Medulla oblongata (tissue), 1 donor: ENCODE measurements at regions not wholly inside any gene's neighbourhood (a gene's known extent, or its start where the extent isn't known, plus 50 kb on each side); places are given as distances from the start of the nearest gene placed in this dataset.

ENCODE experiments used
- DNase-seq: peaks from one replicate; pipeline ENCODE4 v3.0.0-alpha.2; 2015; ENCODE audit errors: extremely low spot score

GRCh38 chr2:13006829-13007717 lies 290.3 kb downstream of the TRIB2 start:
- peak; percentile 91 for DNase-seq

GRCh38 chr2:13009027-13009642 lies 292.4 kb downstream of the TRIB2 start:
- DNase-seq = no peak

- no peak for DNase-seq
Measured at GRCh38 chr2:13010283-13010682, 293.5 kb downstream of the TRIB2 start.

- no peak for DNase-seq
Measured at GRCh38 chr2:13014783-13015182, 298.0 kb downstream of the TRIB2 start.

GRCh38 chr2:13015532-13016320 lies 299.0 kb downstream of the TRIB2 start:
- no peak for DNase-seq

- no peak for DNase-seq
Measured at GRCh38 chr2:13018490-13018889, 301.8 kb downstream of the TRIB2 start.

GRCh38 chr2:13019781-13020180 lies 303.0 kb downstream of the TRIB2 start:
- no peak for DNase-seq

DNA sequence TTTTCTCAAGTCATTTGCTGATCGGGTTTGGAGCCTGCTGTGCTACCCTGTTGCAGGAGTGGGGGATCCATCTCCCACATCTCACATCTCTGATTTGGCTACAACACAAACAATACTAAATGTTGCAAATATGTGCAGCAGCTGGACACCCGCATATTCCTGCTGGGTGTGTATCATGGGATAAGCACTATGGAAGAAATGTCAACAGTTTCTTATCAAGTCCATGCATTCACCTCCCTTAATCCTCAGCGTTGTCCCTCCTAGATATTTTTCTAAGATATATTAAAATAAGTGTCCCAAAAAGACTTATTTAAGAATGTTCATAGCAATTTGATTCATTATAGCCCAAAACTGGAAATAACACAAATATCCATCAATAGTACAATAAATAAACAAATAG lies 303.7 kb downstream of the TRIB2 start:
- no peak for DNase-seq

- DNase-seq = no peak
Measured at GRCh38 chr2:13021470-13021957, 304.8 kb downstream of the TRIB2 start.

DNA sequence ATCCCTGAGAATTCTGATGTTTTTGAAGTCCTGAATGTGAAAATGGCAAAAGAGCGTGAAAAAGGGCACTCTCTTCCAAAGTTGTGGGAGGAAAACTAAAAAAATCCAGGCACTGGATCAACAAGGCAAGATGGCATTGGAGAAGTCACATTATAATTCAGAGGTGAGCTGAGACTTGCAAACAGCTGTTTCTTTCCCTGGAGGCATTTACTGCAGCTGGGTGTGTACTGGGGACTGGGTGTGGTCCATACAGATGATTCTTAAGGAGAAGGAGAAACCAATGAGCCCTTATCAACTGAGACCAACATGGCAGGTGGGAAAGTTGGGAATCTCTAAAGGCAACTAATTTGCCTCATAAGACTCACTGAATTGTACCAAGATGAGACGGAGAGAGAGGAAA lies 313.9 kb downstream of the TRIB2 start:
- no peak for DNase-seq

DNA sequence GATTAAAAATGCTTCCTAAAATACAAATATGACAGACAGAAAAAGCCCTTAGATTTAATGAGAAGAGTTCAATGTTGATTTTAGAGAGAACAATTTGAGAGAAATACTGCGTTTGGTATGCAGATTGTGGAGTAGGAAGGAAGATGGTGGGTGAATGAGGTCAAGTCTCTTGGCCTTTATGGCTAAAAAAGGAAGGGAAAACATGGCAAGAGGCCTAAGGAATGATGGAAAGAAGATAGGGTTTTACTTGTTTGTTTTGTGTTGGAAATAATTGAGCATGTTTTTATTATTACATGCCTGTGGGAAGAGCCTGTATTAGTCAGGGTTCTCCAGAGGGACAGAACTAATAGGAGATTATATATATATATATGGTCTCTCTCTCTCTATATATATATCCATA lies 318.1 kb downstream of the TRIB2 start:
- DNase-seq = no peak

GRCh38 chr2:13035866-13036265 lies 319.1 kb downstream of the TRIB2 start:
- no peak for DNase-seq

- no peak for DNase-seq
Measured at GRCh38 chr2:13040043-13040442, 323.3 kb downstream of the TRIB2 start.

GRCh38 chr2:13046557-13047165 lies 329.9 kb downstream of the TRIB2 start:
- no peak for DNase-seq

DNA sequence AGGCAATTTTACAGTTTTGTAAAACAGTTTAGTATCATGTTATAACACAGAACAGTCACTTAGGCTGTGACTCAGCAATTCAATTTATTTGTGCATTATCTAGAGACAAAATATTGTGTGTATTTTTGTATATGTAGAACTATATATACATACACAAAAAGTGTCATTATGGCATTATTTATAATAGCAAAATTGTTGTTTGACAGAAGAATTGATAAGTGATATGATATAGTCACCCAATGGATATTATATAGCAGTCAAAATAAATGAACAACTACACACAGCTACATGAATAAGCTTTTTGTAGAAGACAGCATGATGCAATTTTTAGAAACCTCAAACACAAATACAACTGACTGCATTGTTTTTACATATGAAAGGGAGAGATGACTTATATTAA lies 334.0 kb downstream of the TRIB2 start:
- DNase-seq = no peak

DNA sequence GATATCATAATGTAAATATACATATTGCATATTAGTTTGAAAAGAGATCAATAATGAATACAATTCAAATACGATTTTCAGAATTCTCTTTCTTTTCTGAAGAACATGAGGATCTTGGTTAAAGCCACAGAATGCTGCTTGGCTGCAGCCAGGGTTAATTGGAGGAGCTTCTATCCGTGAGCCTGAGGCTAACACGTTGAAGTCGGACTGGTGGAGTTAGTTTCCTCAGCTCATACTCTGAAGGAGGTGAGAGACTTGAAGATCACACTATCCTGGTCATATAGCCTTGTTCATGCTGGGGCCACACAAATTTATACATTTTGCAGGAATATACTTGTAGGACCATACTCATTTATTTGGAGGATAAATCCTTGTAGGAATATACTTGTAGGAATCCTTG lies 335.8 kb downstream of the TRIB2 start:
- DNase-seq = no peak

DNA sequence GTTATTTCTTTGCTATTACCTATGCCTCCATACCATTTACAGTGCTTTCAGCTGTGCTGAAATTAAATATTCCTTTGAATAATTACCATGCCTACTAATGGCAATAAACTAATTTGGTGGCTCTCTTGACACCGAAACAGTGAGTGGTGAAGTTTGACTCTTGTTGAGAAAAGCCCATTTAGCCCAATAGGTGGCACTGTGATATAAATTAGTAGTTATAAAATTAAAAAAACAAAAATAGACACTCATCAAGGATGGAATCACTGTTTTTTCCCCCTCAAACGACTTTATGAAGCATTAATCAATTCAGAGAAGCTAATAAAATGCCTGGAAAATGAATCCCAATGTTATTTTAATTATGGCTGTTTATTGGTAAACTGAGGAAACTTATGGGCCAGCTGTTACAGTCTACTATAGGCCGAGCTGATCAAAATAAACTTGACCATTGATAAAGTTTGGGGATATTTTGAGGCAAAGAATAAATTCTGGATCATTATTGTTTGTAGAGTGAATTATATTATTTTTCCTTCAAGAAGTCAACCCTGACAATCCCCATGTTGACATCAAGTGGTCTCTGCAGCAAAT lies 339.6 kb downstream of the TRIB2 start:
- peak; percentile 9 for DNase-seq

GRCh38 chr2:13057671-13058070 lies 340.9 kb downstream of the TRIB2 start:
- no peak for DNase-seq

DNA sequence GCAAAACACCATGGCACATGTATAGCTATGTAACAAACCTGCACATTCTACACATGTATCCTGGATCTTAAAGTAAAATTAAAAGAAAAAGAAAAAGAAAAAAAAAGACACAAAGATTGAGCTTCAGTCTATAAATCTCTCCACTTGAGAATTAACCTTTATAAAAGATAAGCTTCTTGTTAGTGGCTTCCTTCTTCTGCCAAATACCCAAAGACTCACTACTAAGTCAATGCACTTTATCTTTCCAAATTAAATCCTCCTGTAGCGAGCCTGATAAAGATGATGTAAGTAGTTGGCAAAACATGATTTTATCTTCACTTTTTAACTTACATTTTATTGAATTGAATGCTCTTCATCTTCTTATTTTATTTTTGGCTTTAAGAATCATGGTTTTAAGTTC lies 349.9 kb downstream of the TRIB2 start:
- DNase-seq = no peak

DNA sequence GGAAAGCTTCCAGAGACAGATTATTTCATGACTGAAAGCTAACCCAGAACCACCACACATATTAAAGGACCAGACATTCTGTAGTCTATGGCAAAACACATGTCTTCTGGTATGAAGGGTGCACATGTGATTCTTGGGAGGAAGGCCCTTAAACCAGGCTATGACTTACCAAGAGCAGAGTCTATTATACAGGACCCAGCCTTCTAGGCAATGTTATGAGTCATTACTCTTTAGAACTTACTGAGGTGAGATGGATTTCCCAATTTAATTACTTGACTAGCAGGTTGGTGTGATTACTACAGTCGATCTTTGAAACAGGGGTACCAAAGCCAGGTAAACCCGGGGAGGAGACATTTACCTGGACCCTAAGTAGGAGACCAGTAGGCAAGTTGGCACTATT lies 350.8 kb downstream of the TRIB2 start:
- DNase-seq = no peak

- DNase-seq = no peak
Measured at GRCh38 chr2:13089971-13090370, 373.2 kb downstream of the TRIB2 start.

GRCh38 chr2:13091455-13091854 lies 374.7 kb downstream of the TRIB2 start:
- DNase-seq = no peak
